DOHH2 (cell line): ENCODE measurements at regions not wholly inside any gene's neighbourhood (a gene's known extent, or its start where the extent isn't known, plus 50 kb on each side); places are given as distances from the start of the nearest gene placed in this dataset.

Source experiments
- H3F3A ChIP-seq: fragments of 200-600 bp; sonication (generic), shearing (Covaris generic); 2 replicates; pipeline ENCODE4 v1.6.0; 2016; ENCODE audit warnings: antibody characterized with exemption, mild to moderate bottlenecking; ENCODE audit not compliant: control insufficient read depth, insufficient read depth
- H3K27ac ChIP-seq: fragments of 200-600 bp; sonication (generic); 2 replicates; pipeline ENCODE4 v1.5.1; 2014; ENCODE audit warnings: low read depth, mild to moderate bottlenecking, low read length, moderate library complexity
- H3K27me3 ChIP-seq: fragments of 200-600 bp; sonication (generic); 2 replicates; pipeline ENCODE4 v1.6.1; 2014; ENCODE audit warnings: mild to moderate bottlenecking, low read length, mixed read lengths; ENCODE audit not compliant: control insufficient read depth
- H3K36me3 ChIP-seq: fragments of 200-600 bp; sonication (generic); 2 replicates; pipeline ENCODE4 v1.6.1; 2014; ENCODE audit warnings: mild to moderate bottlenecking, low read length, moderate library complexity, mixed read lengths; ENCODE audit not compliant: control insufficient read depth
- H3K4me1 ChIP-seq: fragments of 200-600 bp; sonication (generic); 2 replicates; pipeline ENCODE4 v1.6.1; 2014; ENCODE audit warnings: mild to moderate bottlenecking, low read length, mixed read lengths; ENCODE audit not compliant: control insufficient read depth
- H3K4me2 ChIP-seq: fragments of 200-600 bp; sonication (generic); 2 replicates; pipeline ENCODE4 v1.6.0; 2014; ENCODE audit warnings: mild to moderate bottlenecking, low read length, moderate library complexity
- H3K4me3 ChIP-seq: fragments of 200-600 bp; sonication (generic); 2 replicates; pipeline ENCODE4 v1.5.1; 2014; ENCODE audit warnings: mild to moderate bottlenecking, low read length, mixed read lengths
- H3K79me2 ChIP-seq: fragments of 200-600 bp; sonication (generic); 2 replicates; pipeline ENCODE4 v1.6.1; 2014; ENCODE audit warnings: mild to moderate bottlenecking, low read length, mixed read lengths; ENCODE audit not compliant: control insufficient read depth
- H3K9me2 ChIP-seq: fragments of 200-600 bp; sonication (generic); replicated peaks from 2 replicates; pipeline ENCODE4 v1.6.1; 2014; ENCODE audit warnings: mild to moderate bottlenecking, low read length, mixed read lengths; ENCODE audit not compliant: control insufficient read depth
- H3K9me3 ChIP-seq: fragments of 200-600 bp; sonication (generic); 2 replicates; pipeline ENCODE4 v1.6.1; 2014; ENCODE audit warnings: antibody characterized with exemption, low read length, mixed read lengths; ENCODE audit not compliant: control insufficient read depth, insufficient read depth
- H4K20me1 ChIP-seq: fragments of 200-600 bp; sonication (generic); 2 replicates; pipeline ENCODE4 v1.6.0; 2014; ENCODE audit warnings: low read depth, mild to moderate bottlenecking, antibody characterized with exemption, low read length, moderate library complexity; ENCODE audit not compliant: control insufficient read depth, insufficient read depth
- CTCF ChIP-seq: fragments of 200-600 bp; sonication (generic); IDR thresholded peaks from one replicate; pipeline ENCODE4 v1.5.1; 2014; ENCODE audit warnings: antibody characterized with exemption, mild to moderate bottlenecking, low read depth, low read length; ENCODE audit not compliant: poor library complexity, severe bottlenecking
- EZH2phosphoT487 ChIP-seq: fragments of 200-600 bp; sonication (generic); IDR thresholded peaks from 2 replicates; pipeline ENCODE4 v1.6.1; 2017; ENCODE audit warnings: borderline replicate concordance, mild to moderate bottlenecking, antibody characterized with exemption, low read length, moderate library complexity, mixed read lengths

GRCh38 chr1:96240438-96240837 is 481.1 kb upstream of the PTBP2 start:
- Histone ChIP-seq H3K9me3 (no peaks in the 10 kb centered on the region), H3K4me2 (no peak overlapping the region), H4K20me1 (no peaks in the 10 kb centered on the region), H3K4me1 (no peaks in the 10 kb centered on the region), H3K4me3 (no peak overlapping the region), H3K27me3 (no peaks in the 10 kb centered on the region), H3F3A (no peaks in the 10 kb centered on the region), H3K36me3 (no peaks in the 10 kb centered on the region), H3K9me2 (no peaks in the 10 kb centered on the region), H3K79me2 (no peaks in the 10 kb centered on the region), H3K27ac (no peak overlapping the region)
- TF ChIP-seq EZH2phosphoT487, result no peak
- no peak for TF ChIP-seq CTCF

GRCh38 chr1:96253246-96254035 is 468.1 kb upstream of the PTBP2 start:
- Histone ChIP-seq H3K79me2 (no peaks in the 10 kb centered on the region), H3K9me2 (no peaks in the 10 kb centered on the region), H3K27me3 (no peaks in the 10 kb centered on the region), H3K36me3 (no peaks in the 10 kb centered on the region), H3K27ac (no peak overlapping the region), H3K9me3 (no peaks in the 10 kb centered on the region), H3K4me3 (no peak overlapping the region), H3K4me1 (no peaks in the 10 kb centered on the region), H3F3A (no peaks in the 10 kb centered on the region), H4K20me1 (no peaks in the 10 kb centered on the region), H3K4me2 (no peak overlapping the region)
- TF ChIP-seq EZH2phosphoT487, result no peak
- no peak for TF ChIP-seq CTCF

GRCh38 chr1:96256130-96256790 is 465.3 kb upstream of the PTBP2 start:
- no peaks in the 10 kb centered on the region for H3K27me3 ChIP-seq
- no peaks in the 10 kb centered on the region for H3K4me1 ChIP-seq
- no peak for TF ChIP-seq EZH2phosphoT487
- TF ChIP-seq CTCF, result no peak

More at GRCh38 chr1:96256130-96256790, 465.3 kb upstream of the PTBP2 start:
- Histone ChIP-seq H3K36me3 (no peaks in the 10 kb centered on the region), H3K4me2 (no peak overlapping the region), H3K27ac (no peak overlapping the region), H3F3A (no peaks in the 10 kb centered on the region), H3K79me2 (no peaks in the 10 kb centered on the region), H3K9me2 (no peaks in the 10 kb centered on the region), H3K9me3 (no peaks in the 10 kb centered on the region), H4K20me1 (no peaks in the 10 kb centered on the region), H3K4me3 (no peak overlapping the region)
